Globus pallidus (tissue), 1 donor: ENCODE measurements at regions not wholly inside any gene's neighbourhood (a gene's known extent, or its start where the extent isn't known, plus 50 kb on each side); places are given as distances from the start of the nearest gene placed in this dataset.
A peak's percentile ranks its signal among the peaks of the same experiment; 100 is the strongest.

ENCODE experiments used
- DNase-seq: peaks from one replicate; pipeline ENCODE4 v3.0.0-alpha.2; 2015; ENCODE audit warnings: low spot score

DNA sequence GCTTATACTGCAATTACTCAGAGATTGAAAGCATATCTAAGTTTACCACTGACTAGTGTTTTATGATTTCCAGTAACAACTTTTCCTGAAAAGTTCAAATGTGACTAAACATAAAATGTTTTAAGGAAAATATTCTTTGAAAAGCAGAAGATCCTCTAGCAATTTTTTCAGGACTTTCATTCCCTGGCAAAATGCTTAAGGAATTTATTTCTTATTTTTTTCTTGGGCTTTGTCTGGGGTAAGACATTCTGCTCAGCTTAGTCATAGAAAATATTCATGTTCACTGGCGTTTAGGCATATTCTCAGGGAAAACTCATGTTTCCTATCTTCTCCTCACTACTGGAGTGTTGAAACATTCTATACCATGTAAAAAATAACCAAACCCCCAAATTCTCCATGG, 235.3 kb upstream of the CEP162 start:
- DNase-seq: no peak

DNA sequence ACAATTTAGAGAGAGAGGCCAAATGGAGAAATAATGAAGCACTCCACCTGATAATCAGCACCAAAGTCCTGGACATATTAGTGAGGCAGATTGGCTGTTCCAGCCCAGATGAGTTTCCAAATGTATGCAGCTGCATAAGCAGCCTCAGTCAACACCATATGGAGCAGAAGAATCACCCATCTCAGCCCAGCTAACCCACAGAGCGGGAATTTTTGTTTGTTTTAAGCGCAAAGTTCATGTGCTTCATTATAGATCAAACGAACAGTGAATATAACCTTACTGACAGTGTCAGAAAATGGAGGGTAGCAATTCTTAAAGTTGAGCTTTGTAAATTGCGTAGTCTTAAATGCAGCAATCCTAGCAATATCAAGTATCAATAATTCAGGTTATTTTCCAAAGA, 234.0 kb upstream of the CEP162 start:
- DNase-seq: no peak

DNA sequence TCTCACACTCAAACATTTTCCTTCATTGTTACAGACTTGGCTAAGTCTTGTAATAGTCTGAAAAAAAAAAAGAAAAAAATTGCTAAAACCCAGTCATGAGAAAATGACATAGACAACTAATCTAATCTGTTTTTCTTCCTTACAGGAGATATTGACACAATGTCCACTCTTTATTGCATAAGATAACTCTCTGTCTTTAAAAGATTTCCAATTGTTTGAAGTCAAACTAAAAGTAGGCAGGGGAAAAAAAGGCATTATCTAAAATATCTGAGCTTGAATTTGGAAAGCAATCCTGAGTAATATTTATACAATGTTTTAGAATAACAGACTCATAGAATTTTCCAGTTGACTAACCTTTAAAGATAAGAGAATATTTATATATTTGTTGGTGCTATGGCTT, 233.0 kb upstream of the CEP162 start:
- no peak for DNase-seq

DNA sequence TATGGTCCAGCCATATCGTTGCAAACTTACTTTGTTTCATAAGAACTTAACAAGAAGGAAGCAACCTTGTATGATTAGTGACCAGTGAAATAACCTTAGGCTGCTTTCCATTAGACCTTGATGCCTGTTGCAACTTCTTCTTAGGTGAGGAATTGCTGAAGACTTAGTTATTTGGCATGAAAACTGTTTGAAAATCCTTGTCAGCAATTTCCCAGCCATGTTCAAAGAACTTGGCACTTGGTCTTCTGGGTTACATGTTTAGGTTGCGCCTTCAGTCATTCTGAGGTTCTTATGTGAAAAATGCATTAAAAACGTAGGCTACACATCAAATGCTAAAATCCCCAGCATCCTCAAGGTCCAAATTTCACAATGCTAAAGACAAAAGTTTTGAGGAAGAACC, 232.0 kb upstream of the CEP162 start:
- DNase-seq: no peak

DNA sequence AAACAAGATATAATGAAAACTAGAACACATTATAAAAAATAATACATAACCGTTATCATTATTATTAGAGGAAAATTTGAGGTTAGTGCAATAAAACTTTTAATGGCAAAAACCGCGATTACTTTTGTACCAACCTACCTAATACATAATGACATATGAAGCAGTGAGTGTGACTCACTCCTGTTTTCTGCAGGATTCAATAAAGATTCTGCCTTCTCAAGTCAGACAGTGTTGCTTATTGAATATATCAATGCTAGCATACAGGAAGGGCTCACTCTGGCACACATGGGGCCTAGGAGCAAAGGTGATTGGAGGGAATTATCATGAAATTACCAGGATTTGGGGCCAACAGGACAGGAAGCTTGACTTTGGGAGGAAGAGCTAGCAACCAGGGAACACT, 230.8 kb upstream of the CEP162 start:
- no peak for DNase-seq

DNA sequence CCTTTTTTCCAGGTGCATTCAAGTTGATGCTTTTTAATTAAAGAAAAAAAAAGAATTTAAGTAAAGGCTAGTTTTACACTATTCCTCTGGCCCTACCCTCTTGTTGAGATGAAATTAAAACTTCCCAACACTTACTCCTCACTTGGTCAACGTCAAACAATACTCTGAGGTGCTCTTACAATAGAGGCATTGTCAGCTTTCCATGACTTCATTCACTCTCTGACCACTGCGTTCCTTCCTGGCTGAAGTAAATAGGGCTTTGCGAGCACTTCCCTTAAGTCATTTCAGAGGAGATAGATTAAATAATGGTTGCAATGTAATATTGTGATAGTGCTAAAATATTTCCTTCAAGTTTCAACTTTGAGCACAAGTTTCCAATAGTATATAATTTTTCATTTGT, 229.8 kb upstream of the CEP162 start:
- DNase-seq: no peak

DNA sequence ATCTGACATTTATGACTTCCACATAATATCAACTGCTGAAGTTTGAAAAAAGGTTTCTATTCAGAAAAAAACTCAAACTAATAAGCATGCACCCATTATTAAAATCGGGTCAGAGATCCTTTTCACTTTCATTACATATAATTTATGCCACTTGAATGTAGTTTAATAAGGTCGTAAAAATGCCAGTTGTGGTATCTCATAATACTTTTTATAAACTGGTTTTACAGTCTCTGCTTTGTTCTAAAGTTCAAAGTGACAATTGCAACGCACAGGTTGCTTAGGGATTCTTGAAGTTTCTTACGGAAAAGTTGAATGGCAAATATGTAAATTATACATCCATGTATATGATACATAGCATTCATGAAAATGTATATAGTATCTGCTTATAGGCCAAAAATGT, 229.4 kb upstream of the CEP162 start:
- no peak for DNase-seq

DNA sequence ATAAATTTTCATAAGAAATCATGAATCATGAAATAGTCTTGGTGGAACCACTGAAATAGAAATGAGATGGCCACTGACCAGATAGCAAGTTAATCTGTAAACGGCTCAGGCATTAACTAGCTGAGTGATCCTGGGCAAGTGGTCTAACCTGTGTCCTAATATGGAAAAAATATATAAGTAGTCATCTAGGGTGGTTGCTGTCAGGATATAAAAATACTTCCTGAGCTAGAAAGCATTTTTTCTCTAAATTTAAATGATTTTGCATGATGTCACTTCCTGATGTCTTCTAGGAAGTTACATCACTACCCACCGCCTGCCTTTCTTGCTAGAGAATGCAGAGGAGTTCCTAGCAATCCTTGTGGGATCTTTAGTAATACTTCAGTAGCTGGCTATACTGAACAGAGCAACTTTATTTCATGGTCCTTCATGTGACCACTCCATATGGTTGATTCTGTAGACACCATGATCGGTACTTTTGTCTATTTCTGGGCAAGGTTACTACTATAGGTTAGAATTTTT, 228.1 kb upstream of the CEP162 start:
- no peak for DNase-seq

DNA sequence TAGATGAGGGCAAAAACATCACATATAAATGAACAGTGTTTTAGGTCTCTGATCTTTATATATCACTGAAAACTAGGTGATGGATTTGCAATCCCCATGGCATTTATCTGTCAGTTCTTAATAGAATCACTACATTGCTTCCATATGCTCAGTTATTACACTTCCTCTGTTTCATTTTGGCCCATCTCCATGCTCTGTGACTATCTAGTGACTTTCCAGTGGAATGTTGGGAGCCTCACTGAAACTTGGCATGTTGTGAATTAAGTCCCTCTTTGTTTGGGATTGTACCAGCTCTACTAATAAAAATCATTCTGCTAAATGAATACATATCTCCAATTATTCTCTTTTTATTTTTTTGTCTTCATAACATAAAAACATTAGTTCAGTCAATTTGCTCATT, 226.1 kb upstream of the CEP162 start:
- no peak for DNase-seq

DNA sequence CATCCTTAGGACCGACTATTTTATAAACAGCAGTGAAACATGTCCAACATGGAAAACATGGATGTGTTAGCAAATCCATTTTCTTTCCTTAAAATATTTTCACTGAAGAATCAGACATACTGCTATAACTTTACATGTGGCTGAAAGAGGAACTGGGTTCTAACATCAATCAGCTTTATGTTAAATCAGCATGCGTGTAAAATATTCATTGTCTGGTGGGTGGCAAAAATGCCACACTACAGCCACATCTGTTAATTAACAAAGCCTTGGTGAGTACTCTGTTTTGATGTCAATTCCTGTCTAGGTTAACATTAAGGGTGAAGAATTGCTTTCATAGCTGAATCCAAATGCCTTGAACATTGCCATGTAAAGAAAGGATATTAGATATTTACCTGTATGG, 222.6 kb upstream of the CEP162 start:
- DNase-seq: no peak

DNA sequence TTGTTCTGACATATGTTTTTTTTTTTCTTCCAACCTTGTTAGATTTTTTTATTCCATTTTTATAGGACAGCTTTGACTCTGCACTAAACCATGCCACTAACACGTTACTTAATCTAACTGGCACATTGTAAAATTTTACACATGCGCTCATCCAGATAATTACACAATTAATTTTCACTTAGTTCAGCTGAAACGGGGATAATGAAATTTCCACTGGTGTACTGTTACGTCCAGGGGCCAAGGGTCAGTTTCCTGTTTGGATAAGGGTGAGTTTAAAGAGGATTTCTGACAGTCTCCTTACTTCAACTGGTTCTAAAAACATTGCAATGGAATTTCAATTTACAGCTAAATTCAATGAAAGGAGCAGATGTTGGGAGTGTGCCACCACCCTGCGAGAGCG, 221.8 kb upstream of the CEP162 start:
- DNase-seq: no peak

DNA sequence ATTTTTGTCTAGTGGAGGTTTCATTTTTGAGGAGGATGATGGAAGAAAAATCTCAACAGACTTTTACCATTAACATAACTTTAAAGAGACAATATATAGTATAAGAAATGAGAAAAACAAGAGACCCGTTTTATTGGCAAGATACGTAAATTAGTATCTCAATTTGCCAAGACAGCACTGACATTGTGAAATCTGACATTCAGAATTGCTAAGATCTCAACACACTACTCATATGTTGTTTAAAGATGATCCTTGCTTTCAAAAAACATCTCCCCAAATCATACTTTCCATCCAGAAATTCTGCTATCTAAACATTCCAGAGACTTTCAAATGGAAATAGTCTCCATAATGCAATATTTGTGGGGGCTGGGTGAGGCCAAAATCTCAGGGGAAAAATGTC, 220.9 kb upstream of the CEP162 start:
- DNase-seq: no peak

DNA sequence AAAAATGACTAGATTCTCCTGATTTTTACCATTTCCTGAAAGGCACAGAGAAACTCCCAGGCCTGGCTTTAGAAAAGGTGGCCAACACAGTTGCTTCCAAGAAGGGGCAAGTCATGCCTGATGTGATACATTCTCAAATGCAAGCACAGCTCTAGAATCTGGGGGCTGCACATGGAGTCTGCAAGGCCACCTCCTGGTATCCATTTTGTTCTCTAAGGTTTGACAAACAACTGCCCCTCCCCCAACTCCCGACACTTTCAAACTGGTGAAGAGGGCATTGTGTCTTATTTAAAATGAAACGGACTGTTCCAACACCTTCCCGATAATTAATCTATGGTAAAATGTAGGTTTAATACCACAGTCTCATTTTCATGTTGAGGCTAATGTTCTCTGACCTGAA, 220.2 kb upstream of the CEP162 start:
- no peak for DNase-seq

DNA sequence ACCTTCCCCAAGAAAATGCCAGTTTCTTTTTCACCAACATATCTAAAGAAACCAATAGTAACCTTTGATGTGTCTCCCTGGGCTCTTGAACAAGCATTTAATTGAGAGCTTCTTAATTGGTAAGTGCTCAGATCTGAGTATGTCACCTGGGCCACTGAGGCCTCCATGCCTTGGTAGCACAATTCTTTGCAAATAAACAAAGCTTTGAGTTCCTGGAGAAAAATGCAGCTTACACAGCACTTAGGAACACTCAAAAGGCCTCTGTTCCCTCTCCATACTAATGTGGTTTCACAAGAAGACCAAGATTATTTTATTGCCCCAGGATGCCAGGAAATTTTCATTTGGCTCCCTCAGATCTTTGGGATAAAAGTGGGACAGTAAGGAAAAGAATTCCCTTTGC, 217.6 kb upstream of the CEP162 start:
- no peak for DNase-seq

DNA sequence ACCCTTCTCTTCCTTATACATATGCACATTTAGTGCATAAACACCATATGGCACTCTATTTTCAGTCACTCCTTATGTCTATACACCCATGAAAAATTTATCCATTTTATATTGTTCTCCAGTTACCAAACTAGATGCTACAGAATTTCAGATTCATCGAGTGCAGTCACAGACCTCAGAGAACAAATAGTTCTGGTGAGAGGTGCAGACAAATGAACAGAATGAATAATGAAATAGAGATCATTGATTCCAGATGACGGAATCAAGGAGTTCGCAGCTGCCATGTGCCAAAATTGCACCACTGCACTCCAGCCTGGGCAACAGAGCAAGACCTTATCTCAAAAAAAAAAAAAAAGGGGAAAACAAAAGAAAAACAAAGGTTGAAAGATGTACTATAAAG, 214.8 kb upstream of the CEP162 start:
- no peak for DNase-seq

DNA sequence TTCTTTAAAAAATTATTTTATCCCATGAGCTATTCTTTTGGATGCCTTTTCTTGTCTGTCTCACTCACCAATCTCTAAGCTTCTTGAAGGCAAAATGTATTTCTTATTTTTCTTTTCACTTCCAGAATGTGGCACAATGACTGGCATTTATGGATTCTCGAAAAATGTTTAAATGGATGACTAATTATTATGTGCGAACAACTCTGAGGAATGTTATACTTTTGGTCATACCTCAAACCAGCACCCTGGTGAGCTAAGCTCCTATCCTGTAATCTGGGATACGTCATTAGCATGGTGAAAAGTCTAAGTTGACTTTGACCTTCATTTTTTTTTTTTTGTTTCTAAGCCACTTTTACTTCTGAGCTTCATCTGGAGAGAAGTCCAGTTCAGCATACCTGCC, 214.0 kb upstream of the CEP162 start:
- no peak for DNase-seq

DNA sequence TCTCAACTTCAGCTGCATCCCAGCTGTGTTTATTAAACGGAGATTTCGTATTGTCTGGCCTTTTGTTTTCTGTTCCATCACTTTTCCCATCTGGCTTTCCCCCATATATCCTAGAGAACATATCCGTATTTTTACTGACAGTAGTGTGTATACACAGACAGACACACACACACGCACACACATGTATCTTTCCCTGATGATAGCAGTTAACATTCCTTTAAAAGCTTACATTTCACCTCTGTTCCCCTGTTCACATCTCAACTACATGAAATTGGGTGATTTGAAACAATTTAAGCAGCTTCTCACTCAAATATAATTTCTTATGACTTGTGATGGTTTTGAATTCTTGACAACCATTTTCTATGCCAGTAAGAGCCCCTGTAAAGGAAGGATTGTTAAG, 207.1 kb upstream of the CEP162 start:
- no peak for DNase-seq

DNA sequence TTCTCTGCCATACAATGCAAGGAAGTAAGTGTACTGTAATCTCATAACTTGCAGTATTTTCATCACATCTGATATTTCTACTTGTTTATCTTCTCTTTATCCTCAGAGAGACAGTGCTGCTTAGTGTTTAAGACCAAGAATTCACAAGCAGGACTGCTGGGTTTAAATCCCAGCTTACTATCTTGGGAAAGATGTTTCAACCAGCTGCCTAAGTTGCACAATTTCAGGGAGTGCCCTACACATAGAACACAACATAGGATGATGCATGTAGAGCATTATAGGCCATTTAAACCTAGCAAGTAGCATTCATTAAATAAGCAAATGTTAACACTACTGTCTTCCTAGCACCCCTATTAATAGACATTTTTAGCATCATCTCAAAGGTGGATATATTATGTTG, 205.2 kb upstream of the CEP162 start:
- DNase-seq: no peak

DNA sequence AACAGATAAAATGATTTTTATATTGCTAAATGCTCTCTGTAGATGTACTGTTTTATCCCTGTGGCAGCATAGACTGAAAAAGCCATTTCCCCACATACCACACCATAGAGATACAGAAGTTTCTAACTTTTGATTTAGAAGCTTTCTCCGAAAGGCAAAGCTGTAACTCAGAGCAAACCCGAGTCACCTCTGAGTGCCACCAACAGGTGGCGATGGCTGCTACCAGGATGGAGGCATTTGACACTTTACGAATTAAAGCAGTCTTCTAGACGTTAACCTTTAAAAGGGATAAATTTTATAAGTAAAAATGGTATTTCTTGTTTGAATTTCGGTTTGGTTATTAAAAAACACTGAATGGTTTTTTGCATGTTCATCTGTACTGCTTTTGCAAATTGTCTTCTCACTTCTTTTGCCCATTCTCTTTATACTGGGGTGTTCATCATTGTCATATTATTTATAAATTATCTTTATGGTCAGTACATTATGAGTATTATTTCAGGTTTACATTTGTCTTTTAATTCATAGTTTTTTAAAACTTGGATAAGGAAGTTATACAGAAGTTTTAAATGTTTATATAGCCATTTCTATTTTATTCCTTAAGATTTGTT, 201.0 kb upstream of the CEP162 start:
- DNase-seq: peak; percentile 9

DNA sequence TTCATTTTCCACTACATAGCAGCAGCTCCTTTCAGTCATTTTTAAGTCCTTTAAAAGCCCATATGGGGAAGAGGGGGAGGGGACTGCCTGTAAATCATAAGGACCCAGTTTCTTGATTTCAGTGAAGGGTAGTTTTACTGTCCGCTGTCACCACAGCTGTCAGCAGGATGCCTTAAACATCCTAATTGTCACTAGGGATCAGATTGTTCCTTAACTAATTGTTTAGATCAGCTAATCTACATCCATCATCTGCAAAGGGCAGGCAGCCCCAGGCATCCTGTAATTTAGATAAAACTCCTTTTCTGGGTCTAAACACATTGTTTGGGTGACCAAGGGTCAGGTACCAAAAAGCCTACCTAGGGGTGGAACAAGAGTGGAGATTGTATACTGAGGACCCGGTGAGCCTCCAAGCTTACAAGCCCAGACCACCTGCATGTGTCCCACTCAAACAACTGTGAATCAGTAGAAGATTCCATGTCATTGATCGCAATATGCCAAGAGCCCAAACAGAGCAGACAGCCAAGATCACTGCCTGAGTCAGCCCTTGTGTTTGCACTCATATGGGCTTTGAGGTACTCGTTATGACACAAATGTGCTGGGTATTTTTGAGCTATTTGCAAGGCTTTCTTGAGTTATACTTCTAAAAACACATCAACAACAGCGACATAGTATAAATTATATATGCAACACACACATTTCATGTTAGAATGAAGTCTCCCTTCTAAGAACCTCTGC, 198.7 kb upstream of the CEP162 start:
- no peak for DNase-seq

DNA sequence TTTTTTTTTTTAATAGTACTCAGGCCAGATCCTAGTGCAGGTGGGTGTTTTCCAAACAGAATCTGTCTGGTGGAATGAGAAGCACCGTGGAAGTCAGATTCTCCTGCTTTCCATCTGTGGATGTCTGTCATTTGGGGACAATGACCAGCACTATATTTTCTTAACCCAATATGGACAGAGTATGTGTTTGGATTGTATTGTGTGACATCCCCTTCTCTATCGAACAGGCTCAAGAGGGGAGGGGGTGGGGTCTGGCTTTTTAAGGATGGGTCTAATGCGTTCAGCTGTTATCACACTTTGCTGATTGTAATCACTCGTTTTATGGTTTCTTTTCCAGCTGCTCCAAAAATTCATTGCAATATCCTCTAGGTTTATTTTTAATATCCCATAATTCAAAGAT, 197.5 kb upstream of the CEP162 start:
- DNase-seq: no peak

DNA sequence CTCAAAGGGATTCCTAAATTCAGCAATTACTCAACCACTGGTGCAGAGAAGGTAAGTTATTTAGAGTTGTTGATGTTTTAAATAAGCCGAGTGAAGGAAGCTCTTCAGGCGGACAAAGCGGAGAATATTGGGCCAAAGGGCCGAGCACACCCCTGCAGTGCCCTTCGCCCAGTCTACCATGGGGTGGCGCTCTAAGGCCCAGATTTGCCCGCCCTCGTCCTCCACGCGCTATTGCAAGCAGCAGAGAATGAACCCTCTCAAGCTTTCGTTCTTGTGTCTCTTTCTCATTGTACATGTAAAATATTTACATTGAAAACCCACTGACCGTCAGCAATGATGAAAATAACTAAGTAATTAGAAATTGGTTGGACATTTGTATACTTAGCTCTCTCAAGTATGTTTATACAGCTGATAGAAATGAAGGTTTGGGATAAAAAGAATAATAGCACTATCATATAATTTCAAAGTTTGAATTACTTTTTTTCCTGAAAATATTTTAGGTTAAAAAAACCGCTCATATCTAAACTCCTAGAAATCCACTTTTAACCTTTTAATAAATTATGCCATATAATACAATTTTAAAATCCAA, 195.0 kb upstream of the CEP162 start:
- DNase-seq: no peak

DNA sequence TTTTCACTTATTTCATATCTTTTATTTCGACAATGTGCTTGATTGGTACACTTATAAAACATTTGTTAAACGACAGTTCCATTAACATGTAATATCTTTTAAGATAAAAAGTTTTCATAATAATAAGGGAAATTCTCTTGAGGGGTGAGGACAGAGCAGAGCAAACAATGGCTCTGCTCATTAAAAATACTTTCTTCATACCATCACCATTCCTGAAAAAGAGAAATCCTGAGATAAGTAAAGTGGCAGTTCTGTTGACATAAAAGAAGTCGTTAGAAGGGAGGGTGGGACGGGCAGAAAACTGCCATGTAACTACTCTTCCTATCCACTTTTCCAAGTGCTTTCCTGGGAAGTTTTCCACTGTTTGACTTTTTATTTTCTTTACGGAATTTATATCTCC, 193.6 kb upstream of the CEP162 start:
- DNase-seq: no peak

DNA sequence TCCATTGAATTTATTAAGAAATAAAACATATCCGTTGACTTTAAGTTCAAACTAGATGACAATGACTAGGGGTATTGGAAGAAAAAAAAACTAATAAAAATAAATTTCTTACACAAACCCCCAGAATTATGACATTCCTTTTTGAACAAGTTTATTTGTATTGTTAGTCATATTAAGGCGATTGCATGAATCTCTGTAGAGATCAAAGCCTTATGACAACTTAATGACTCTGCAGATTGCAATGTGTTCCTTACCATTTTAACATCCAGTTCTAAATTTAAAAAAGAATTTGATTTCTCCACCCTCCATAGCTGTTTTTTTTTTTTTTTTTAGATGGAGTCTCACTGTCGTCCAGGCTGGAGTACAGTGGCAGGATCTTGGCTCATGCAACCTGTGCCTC, 189.8 kb upstream of the CEP162 start:
- DNase-seq: no peak
